A549 (cell line): ENCODE measurements at regions not wholly inside any gene's neighbourhood (a gene's known extent, or its start where the extent isn't known, plus 50 kb on each side); places are given as distances from the start of the nearest gene placed in this dataset.

Experiments
- CHD4 ChIP-seq: fragments of 200-600 bp; sonication (generic); IDR thresholded peaks from 2 replicates; pipeline ENCODE4 v1.6.1; 2016; ENCODE audit warnings: antibody characterized with exemption, mild to moderate bottlenecking, borderline replicate concordance
- CTCF ChIP-seq: fragments of >200 bp; sonication (Bioruptor Twin); formaldehyde crosslinking; IDR thresholded peaks from 3 replicates; pipeline ENCODE4 v1.5.1; 2016
- ESRRA ChIP-seq: fragments of 150-350 bp; IDR thresholded peaks from 2 replicates; pipeline ENCODE4 v1.6.1; 2014; ENCODE audit warnings: mild to moderate bottlenecking, low read length, borderline replicate concordance
- HMGXB4 ChIP-seq: fragments of 250-450 bp; sonication (Bioruptor Pico); IDR thresholded peaks from 2 replicates; pipeline ENCODE4 v1.5.0; 2021; ENCODE audit warnings: mild to moderate bottlenecking, moderate library complexity, borderline replicate concordance
- JUN ChIP-seq, 2 experiments: fragments of >200 bp; sonication (Bioruptor Twin); formaldehyde crosslinking; IDR thresholded peaks; 2 replicates in 1 of 2; 3 replicates in 1 of 2; pipeline ENCODE4 v1.6.1; 2016 to 2017
- KDM5A ChIP-seq: fragments of 200-600 bp; sonication (generic); IDR thresholded peaks from 2 replicates; pipeline ENCODE4 v1.6.1; 2016; ENCODE audit warnings: antibody characterized with exemption, mild to moderate bottlenecking
- MAFK ChIP-seq: fragments of 450-650 bp; IDR thresholded peaks from 2 replicates; pipeline ENCODE4 v1.6.1; 2014; ENCODE audit not compliant: partially characterized antibody
- NPAS2 ChIP-seq: fragments of 250-450 bp; sonication (Bioruptor Pico); IDR thresholded peaks from 2 replicates; pipeline ENCODE4 v1.8.0; 2022; ENCODE audit warnings: mild to moderate bottlenecking, moderate library complexity, borderline replicate concordance
- NR3C1 ChIP-seq: fragments of >200 bp; sonication (Bioruptor Twin); formaldehyde crosslinking; IDR thresholded peaks from 3 replicates; pipeline ENCODE4 v1.6.1; 2017
- POLR2A ChIP-seq: IDR thresholded peaks from 2 replicates; pipeline ENCODE4 v1.6.1; 2012; ENCODE audit warnings: mild to moderate bottlenecking, low read length
- RAD21 ChIP-seq, 2 experiments: fragments of >200 bp in 1 of 2; sonication (Bioruptor Twin) in 1 of 2; formaldehyde crosslinking in 1 of 2; IDR thresholded peaks in 1 of 2; conservative IDR thresholded peaks in 1 of 2; 2 replicates in 1 of 2; 3 replicates in 1 of 2; pipeline ENCODE4 v1.6.1; 2012 to 2018; ENCODE audit warnings: inconsistent platforms in 1 of 2
- RCOR1 ChIP-seq: fragments of 150-350 bp; IDR thresholded peaks from 2 replicates; pipeline ENCODE4 v1.6.1; 2014; ENCODE audit warnings: antibody characterized with exemption, low read length, low read depth
- ZFP36 ChIP-seq: fragments of 450-650 bp; IDR thresholded peaks from 2 replicates; pipeline ENCODE4 v1.6.1; 2014; ENCODE audit warnings: borderline replicate concordance; ENCODE audit not compliant: partially characterized antibody
- TF ChIP-seq, protein P1 (sequence below): fragments of 200-600 bp; sonication (generic); IDR thresholded peaks from 2 replicates; pipeline ENCODE4 v1.6.1; 2016; ENCODE audit warnings: antibody characterized with exemption, mild to moderate bottlenecking, moderate library complexity

- no peak for TF ChIP-seq CTCF
- no peak for TF ChIP-seq ESRRA
- TF ChIP-seq JUN (IDR thresholded peaks at IDR 0.05) = no peak
- no peak for TF ChIP-seq RAD21 (conservative IDR thresholded peaks at IDR 0.05 in 1 of 2, IDR thresholded peaks at IDR 0.05 in 1 of 2)
- TF ChIP-seq, protein P1, sequence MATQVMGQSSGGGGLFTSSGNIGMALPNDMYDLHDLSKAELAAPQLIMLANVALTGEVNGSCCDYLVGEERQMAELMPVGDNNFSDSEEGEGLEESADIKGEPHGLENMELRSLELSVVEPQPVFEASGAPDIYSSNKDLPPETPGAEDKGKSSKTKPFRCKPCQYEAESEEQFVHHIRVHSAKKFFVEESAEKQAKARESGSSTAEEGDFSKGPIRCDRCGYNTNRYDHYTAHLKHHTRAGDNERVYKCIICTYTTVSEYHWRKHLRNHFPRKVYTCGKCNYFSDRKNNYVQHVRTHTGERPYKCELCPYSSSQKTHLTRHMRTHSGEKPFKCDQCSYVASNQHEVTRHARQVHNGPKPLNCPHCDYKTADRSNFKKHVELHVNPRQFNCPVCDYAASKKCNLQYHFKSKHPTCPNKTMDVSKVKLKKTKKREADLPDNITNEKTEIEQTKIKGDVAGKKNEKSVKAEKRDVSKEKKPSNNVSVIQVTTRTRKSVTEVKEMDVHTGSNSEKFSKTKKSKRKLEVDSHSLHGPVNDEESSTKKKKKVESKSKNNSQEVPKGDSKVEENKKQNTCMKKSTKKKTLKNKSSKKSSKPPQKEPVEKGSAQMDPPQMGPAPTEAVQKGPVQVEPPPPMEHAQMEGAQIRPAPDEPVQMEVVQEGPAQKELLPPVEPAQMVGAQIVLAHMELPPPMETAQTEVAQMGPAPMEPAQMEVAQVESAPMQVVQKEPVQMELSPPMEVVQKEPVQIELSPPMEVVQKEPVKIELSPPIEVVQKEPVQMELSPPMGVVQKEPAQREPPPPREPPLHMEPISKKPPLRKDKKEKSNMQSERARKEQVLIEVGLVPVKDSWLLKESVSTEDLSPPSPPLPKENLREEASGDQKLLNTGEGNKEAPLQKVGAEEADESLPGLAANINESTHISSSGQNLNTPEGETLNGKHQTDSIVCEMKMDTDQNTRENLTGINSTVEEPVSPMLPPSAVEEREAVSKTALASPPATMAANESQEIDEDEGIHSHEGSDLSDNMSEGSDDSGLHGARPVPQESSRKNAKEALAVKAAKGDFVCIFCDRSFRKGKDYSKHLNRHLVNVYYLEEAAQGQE = no peak
- no peak for TF ChIP-seq ZFP36
- TF ChIP-seq HMGXB4 (CRISPR knock-in tag) = no peak
- TF ChIP-seq NPAS2 (CRISPR knock-in tag) = no peak
- no peak for TF ChIP-seq RCOR1
- TF ChIP-seq MAFK = no peak
- no peak for TF ChIP-seq NR3C1
- TF ChIP-seq POLR2A = no peak
- TF ChIP-seq CHD4 = no peak
- no peak for TF ChIP-seq KDM5A
These were observed 716.4 kb upstream of the ZNF804A start for GRCh38 chr2:183881978-183882377.
